A549 (cell line): ENCODE measurements at regions not wholly inside any gene's neighbourhood (a gene's known extent, or its start where the extent isn't known, plus 50 kb on each side); places are given as distances from the start of the nearest gene placed in this dataset.

Source experiments
- BCL3 ChIP-seq: fragments of >200 bp; sonication (Bioruptor Twin); formaldehyde crosslinking; IDR thresholded peaks from 3 replicates; pipeline ENCODE4 v1.6.1; 2016
- CBX8 ChIP-seq: fragments of 200-600 bp; sonication (generic); IDR thresholded peaks from 2 replicates; pipeline ENCODE4 v1.6.1; 2016
- CHD4 ChIP-seq: fragments of 200-600 bp; sonication (generic); IDR thresholded peaks from 2 replicates; pipeline ENCODE4 v1.6.1; 2016; ENCODE audit warnings: antibody characterized with exemption, mild to moderate bottlenecking, borderline replicate concordance
- CTCF ChIP-seq: fragments of >200 bp; sonication (Bioruptor Twin); formaldehyde crosslinking; IDR thresholded peaks from 3 replicates; pipeline ENCODE4 v1.5.1; 2016
- MAFK ChIP-seq: fragments of 450-650 bp; IDR thresholded peaks from 2 replicates; pipeline ENCODE4 v1.6.1; 2014; ENCODE audit not compliant: partially characterized antibody
- NR3C1 ChIP-seq: fragments of >200 bp; sonication (Bioruptor Twin); formaldehyde crosslinking; IDR thresholded peaks from 3 replicates; pipeline ENCODE4 v1.6.1; 2017
- PBX3 ChIP-seq: IDR thresholded peaks from 2 replicates; pipeline ENCODE4 v1.6.1; 2012
- PHF8 ChIP-seq: fragments of 200-600 bp; sonication (generic); IDR thresholded peaks from 2 replicates; pipeline ENCODE4 v1.6.1; 2016; ENCODE audit warnings: low read depth, mild to moderate bottlenecking, antibody characterized with exemption, moderate library complexity, borderline replicate concordance
- POLR2A ChIP-seq: IDR thresholded peaks from 2 replicates; pipeline ENCODE4 v1.6.1; 2012; ENCODE audit warnings: mild to moderate bottlenecking, low read length
- REST ChIP-seq: fragments of 200-600 bp; sonication (generic); IDR thresholded peaks from 2 replicates; pipeline ENCODE4 v1.6.1; 2016; ENCODE audit warnings: antibody characterized with exemption, mild to moderate bottlenecking, moderate library complexity
- RFX5 ChIP-seq: fragments of 450-650 bp; IDR thresholded peaks from 2 replicates; pipeline ENCODE4 v1.7.1; 2014; ENCODE audit warnings: antibody characterized with exemption, mild to moderate bottlenecking, moderate library complexity
- SMC3 ChIP-seq: fragments of >200 bp; sonication (Bioruptor Twin); formaldehyde crosslinking; IDR thresholded peaks from 3 replicates; pipeline ENCODE4 v1.6.1; 2018; ENCODE audit warnings: inconsistent platforms
- ZNF302 ChIP-seq: fragments of 250-450 bp; sonication (Bioruptor Pico); IDR thresholded peaks from 2 replicates; pipeline ENCODE4 v1.9.0; 2021; ENCODE audit warnings: inconsistent platforms, mild to moderate bottlenecking, moderate library complexity

GRCh38 chr9:80204054-80204453 is 632.3 kb downstream of the TLE4 start:
- TF ChIP-seq CTCF (no peak), PBX3 (no peak), MAFK (no peak), ZNF302 (CRISPR knock-in tag) (no peak), POLR2A (no peak), SMC3 (no peak), PHF8 (no peak), RFX5 (no peak), NR3C1 (no peak), CHD4 (no peak), REST (no peak), BCL3 (no peak), CBX8 (no peak)
